Epidermal melanocyte (primary cell): ENCODE measurements at regions not wholly inside any gene's neighbourhood (a gene's known extent, or its start where the extent isn't known, plus 50 kb on each side); places are given as distances from the start of the nearest gene placed in this dataset.

Source experiments
- DNase-seq: peaks from one replicate; pipeline ENCODE4 v3.0.0; 2011; ENCODE audit warnings: low spot score; ENCODE audit not compliant: insufficient read length

DNA sequence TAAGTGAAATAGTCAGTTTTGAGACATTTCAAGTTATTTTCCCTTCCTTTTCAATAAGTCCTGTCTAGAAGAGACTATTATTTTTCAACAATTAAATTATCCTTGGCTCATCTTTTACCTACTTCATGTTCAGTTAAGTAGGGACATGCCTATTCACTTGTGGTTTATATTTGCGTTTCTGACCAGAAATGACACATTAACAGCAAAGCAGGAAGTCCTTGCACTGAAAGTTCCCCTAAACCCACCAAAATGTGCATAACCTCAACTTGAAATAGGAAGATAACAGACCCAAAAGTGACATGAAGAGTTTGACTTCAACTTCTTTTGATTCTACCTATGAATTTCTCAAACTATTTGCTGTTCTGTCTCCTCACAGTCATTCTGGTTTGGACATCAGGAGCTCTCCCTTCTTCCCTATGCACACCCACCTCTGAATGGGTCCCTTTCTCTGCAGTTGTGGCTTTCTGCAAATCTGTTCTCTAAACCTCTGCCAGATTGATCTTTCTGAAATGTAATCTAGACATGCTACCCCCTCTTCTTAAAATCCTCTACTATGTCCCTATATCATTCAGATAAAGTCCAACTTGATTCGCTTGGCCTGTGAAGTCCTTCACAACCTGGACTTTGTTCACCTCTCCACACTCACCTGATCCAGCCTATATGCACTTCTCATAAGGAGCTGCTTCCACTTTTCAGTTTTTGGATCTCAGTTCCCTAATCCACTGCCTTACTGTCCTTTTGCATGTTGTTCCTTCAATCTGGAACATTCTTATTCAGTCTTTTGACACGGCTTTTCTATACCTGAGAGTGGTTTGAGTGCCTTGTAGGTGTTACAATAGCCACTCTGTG is 661.5 kb upstream of the ADGRL4 start:
- no peak for DNase-seq

DNA sequence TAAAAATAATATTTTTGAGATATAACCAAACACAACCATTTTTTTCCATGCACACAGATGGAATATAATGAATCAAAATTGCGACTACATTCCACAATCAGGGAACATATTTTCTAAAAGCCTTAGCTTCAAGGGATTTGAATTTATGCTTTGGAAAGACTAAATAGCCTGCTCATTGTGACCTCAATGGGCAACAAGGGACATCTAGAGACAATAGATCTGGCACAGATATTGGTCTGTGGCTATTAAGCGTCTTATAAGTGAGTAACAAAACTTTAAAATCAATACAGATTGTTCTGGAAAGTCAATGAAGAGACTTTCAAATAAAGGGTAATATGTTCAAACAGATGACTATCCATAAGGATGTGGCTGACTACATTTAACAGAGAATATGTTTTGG is 660.6 kb upstream of the ADGRL4 start:
- no peak for DNase-seq

DNA sequence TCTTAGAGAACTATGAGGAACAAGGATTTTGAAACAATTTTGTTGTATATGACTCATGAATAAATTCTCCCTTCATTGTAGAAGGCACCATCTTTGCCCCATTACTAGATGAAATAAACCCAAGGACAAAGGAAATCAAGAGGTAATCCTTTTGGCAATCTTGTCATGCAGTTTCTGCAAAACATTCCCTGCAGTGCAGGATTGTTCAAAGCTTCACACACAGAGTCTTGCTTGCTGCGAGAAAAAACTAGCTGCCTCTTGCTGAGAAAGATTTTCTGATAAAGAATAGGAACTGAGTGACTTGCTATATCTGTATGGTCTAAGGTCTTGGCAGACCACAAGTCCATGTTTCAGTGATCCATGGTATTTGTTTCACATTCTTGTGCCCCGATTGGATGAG is 657.4 kb upstream of the ADGRL4 start:
- no peak for DNase-seq

DNA sequence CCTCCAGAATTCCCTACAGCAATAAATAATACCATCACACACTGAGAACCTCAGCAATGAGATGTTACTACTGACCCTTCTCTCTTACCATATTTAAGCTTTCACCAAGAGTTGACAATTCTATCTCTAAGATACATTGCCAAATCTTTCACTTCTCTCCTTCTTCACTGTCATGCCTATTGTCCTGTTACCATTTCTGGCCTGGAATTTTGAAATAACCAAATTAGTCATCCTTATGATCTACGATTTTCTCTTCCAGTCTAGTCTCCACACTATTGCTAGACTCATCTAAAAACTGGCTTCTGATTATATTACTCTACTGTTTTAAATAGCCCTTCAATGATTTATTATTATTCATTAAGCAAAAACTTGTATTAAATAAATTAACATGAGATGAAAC is 656.1 kb upstream of the ADGRL4 start:
- DNase-seq = no peak

DNA sequence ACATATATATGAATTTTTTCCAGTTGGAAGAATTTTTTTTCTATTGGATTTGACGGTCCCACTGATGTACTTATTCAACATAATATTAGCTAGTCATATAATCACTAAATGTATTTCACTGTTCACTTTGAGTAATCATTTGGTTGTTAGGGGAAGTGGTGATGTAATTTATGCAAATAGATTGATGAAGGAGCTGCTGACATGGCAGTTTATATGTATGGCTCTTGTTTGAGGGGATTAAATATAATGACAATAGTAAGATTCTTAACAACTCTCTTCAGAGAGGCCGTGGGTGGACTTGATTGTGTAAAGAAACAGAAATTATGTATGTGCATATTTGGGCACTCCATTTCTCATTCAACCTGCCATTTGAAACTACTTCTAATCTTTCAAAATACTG is 653.6 kb upstream of the ADGRL4 start:
- no peak for DNase-seq

DNA sequence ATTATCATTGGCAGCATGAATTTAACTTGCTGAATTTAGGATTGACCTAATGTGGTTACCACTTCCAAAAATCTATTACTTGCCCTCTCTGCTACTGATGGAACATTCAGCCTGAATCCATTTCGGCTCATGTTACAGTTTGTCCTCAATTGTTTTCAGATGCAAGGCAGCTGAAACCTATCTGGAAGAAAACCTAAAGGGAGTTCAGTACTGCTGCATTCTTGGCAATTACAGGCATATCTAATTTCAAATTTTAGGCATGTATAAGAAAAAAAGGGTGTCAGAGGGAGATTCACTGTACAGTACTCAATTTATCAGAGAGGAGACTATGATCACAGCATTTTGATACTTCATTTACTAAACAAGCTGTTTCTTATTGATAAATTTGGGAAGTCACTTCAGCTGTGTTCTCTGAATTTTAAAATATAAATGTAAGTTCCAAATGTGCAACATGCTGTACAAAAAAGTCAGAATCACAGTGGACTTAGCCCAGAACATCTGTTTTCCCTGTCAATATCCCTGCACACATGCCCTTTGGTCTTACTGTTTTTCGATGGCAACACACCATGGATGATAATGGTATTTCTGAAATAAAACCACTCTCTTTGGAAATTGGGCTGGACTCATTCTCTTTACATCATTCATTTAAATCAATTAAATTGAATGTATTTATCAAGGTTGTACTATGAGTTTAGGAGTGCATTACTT is 651.6 kb upstream of the ADGRL4 start:
- DNase-seq = no peak

DNA sequence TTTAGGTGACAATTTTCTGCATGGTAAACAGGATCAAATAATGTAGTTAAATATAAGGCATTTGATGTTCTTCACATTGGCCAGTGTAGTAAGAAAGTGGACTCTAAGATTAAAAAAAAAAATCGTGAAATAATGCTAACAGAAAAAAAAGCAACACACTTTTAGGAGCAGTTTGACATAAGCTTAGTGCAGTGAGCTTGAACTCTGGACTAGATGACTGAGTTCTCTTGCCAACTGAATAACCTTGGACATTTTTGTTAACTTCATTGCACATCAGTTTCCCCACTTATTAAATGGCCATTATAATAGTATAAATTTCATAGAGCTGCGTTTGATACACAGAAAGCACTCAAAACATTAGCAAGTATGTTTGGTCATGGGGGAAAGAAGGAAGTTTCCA is 649.3 kb upstream of the ADGRL4 start:
- no peak for DNase-seq

DNA sequence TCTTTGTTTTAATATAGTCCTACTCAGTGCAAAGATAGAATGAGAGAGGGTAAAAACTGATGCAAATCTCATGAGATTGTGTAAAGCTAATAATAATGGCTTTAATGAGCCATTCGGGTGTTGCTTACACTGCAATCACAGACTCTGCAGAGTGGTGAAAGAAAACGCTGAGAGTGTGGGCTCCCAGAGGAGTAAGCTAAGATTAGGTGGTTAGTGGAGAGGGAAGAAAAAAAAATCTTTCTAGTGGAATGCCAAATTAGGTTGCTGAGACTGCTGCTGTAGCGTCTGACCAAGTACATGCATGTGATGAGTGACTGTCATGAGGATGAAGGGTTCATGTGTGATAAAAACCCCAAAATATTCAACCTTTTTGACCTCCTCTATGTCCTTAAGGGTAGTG is 645.9 kb upstream of the ADGRL4 start:
- no peak for DNase-seq

DNA sequence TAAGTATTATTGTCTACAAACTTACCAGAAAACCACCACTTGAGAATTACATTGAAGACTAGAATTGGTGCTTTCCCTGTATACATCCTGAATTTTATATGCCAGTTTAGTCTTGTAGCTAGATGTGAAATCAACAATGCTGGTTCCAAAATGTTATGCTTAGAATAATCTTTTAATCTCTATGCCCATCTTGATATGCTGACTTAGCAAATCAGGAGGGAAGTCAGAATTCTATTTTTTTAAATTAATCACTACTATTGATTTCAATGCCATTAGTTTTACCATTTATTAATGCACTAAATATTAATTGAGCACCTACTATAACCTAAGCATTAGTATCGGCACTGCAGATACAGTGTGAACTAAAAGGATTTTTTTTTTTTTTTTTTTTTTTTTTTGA is 641.6 kb upstream of the ADGRL4 start:
- DNase-seq = no peak

DNA sequence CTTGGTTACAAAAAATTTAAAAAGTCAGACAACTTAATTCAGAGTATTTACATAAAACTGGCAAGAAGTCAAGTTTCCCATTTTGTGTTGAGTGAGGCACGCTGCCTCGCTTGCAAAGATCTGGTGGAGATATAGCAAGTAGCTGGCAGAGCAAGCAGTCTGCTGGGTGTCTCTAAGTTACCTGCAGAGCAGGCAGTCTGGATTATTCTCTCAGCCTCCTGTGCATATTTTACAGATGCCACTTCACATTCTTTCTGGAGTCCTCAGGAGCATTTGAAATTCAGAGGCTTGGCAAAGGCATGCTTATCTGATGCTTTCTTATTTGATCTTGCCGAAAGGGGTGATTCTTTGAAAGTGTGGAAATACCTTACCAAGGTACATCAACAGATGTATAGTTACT is 640.4 kb upstream of the ADGRL4 start:
- no peak for DNase-seq

DNA sequence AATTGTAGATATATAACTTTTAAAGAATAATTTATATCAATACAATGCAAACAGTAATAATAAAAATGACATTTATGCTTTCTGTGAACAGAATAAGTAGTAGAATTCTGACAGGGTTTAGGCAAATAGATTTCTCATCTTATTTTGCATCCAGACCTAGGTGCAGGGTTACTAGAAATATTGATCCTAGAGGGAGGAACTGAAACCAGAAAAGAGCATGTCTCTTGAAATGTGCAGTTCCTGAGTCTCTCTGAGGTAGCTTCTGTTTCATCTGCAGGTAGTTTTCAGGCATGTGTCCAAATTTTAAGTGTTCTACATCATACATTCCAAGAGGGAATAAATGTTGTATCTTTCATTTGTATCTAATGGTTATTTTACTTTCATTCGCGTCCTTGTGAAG is 631.9 kb upstream of the ADGRL4 start:
- DNase-seq = no peak

DNA sequence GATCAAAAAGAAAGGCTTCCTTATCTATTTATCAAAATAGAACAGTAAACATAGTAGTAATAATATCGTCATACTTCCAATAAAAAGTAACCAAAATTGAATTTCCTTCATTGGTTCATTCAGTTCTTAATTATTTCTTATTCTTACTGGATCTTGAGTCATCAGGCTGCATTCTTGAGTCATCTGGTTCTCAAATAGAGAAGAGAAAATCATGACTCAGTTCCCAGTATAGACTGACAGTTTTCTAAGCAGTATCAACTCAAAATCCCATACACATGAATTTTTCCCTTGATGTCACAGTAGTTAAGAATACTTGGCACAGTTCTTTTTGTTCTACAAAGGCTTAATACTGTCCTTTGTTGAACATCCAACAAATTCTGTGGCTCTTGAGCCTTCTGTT is 626.9 kb upstream of the ADGRL4 start:
- DNase-seq = no peak

DNA sequence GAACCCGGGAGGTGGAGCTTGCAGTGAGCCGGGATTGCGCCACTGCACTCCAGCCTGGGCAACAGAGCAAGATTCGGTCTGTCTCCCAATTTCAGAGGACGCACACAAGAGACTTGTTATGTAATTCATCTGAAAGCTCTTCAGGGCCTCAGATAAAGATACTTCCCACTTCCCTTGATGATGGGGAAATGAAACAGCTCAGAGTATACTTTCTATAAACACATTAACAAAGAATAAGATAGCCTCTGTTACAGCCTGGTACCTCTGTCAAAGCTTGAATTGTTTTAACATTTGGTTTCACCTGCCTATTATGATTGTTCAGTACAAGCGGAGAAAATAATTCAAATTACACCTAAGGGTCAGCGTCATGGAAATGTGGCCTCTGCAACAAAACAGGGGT is 622.9 kb upstream of the ADGRL4 start:
- no peak for DNase-seq

DNA sequence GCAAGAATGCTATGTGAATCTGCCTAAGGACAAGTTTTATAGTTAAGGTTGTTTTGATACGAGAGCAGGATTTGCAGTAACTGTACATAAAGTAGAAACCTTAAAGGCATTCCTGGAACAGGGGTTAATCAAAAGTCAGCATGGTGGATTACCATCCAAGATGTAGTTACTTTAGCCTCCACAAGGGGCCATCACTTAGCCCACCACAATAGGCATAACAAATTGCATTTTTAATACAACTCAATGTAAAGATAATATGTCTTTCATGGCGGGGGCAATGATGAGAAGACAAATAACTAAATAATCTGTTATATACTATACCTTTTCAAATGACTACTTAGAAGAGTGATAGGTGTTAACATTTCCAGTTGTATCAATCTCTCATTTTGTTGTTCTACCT is 611.2 kb upstream of the ADGRL4 start:
- DNase-seq = no peak

DNA sequence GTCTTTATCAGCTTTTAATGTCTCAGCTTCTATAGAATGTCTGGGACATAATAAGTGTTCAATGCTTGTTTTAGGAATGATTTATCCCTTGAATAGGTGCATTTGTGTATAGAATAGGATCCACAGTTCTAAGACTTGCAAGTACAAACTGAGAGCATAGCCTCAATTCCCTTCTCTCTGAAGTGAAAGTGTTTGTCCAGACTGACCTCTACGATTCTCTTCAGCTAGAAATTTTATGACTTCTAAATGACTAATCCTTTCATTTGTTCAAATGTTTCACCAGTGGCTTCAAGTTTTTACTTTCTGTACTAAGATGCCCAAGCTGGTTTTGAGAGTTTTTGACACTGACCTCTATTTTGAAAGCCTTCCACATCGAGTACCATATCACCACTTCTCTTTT is 608.2 kb upstream of the ADGRL4 start:
- no peak for DNase-seq

DNA sequence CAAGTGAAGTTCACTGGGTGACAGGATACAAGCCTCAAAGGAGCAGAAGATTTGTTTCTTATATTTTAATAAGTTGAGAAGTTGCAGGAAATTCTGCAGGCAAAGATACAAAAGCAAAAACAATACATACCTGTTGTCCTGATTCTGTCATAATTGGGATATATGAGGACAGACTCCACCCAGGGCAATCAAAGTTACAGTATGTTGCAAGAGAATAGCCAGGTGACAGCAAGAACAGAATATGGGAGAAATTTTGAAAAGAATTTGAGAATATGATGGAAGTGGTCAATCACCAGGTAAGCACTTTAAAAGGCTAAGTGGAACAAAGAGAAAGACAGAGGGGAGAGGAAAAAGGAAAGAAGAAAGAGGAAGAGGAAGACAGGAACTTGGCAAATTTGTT is 607.6 kb upstream of the ADGRL4 start:
- DNase-seq = no peak

DNA sequence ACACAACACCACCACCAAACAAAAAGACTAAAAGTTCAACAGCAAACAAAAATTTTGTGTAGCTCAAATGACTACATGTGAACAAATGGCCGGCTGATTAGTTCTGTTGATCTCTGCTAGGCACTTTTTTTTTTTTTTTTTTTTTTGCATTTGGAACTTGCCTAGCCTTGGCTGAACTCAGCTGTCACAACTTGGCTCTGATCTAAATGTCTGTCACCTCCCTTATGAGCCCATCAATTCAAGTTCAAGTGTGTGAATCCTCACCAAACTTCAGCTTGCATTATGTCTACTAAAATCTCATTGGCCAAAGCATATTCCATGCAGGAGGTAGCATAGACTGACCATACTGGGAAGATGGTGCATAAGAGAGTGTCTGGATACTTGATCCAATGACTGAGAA is 606.5 kb upstream of the ADGRL4 start:
- DNase-seq = no peak

DNA sequence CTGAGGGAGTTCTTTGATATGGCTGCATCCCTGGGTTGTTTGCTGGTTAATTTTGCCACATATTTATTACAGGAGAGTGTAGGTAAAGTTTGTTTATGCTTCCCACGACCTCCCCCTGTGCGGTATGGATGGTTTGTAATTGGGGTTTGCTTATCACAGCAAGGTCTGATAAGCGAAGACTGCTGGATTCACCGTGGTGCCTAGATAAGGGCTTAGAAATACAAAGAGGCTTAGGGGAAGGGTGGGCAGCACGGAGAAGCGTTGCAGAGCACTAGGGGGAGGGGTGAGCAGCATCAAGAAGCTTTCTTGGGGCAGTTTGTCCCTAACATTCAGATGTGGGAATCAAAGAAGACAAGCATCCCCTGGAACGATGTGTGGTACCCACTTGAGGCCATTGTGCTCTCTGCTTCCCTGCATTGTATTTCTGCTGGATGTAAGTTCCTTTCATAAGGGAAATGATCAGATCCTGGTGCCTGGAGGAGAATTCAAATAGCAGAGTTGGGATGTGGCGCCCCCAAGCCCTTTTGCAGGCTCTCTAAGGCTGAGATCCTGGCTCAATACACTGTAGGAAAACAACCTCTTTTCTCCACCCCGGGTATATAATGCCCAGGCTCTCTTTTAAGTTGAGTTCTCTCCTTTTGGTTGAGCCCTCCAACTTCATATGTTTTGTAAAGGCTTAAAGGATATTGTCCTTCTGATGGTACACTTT is 598.1 kb upstream of the ADGRL4 start:
- DNase-seq = no peak

DNA sequence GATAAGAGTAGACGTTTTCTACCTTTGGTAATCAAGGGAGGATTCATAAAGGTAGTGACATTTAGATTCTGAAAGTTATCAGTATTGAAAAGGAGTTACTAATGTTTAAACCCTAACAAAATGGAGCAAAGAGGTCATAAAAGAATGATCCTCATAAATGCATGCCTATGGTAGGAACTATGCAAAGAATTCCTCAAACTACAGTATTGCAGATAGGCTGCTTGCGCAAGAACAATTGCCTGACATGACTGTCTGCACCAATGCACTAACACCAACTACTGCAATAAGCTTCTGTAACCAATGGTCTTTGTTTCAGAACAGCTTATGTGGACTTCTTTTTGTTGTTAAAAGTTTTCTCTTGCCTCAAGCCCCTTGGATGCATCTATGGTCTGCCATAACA is 597.3 kb upstream of the ADGRL4 start:
- DNase-seq = no peak

DNA sequence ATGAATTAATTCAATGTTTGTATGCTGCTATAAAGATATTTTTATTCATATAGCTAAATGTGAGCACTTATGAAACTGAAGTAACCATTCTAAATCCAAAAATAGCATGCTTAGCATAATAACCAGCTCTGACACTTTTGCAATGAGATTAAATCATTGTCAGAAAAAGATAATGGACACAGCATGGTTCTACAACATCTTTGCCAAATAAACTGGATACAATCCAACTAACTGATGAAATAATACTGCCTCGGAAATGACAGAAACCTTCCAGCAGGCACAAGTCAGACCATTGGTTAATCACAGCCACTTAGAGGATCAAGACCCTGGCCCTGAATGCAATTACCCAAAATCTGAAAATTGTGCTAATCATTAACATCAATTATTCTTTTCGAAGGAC is 592.7 kb upstream of the ADGRL4 start:
- no peak for DNase-seq

DNA sequence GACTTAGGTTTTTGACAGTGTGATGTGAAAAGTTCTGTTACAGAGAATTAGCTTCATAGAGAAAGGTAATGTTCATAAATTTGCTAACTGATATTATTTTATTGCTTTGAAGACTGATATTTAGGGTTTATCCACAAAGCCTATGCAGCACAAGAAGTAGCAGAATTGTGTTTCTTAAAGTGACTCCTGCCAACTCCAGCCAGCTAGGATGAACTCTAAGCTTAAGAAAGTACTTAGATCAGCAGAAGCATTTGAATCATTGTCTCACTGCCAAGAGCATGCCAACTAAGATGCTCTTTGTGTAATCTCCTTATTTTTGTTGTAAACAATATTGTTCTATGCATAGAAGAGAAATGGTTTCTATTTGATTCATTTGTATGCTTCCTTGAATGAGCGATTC is 589.4 kb upstream of the ADGRL4 start:
- DNase-seq = no peak

DNA sequence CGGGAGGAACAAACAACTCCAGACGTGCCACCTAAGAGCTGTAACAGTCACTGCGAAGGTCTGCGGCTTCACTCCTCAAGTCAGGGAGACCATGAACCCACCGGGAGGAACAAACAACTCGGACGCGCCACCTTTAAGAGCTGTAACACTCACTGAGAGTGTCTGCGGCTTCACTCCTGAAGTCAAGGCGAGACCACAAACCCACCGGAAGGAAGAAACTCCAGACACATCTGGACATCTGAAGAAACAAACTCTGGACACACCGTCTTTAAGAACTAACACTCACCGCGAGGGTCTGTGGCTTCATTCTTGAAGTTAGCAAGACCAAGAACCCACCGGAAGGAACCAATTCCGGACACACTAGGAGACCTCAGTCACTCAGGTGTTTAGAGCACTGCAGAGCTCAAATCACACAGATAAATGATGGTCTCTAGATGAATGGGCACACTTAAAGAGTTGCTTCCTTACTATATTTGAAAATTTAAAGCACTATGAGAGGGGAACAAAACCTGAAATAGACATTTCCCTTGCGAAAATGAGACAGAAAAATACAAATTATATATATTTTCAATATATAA is 587.7 kb upstream of the ADGRL4 start:
- no peak for DNase-seq
